CD4-positive, alpha-beta T cell (primary cell): ENCODE measurements at regions not wholly inside any gene's neighbourhood (a gene's known extent, or its start where the extent isn't known, plus 50 kb on each side); places are given as distances from the start of the nearest gene placed in this dataset.

ENCODE experiments used
- ATAC-seq: fragments of 200-7000 bp; cut with Tn5 transposase; one replicate; pipeline ENCODE4 v1.10.0; 2022; ENCODE audit warnings: mild to moderate bottlenecking; ENCODE audit not compliant: poor library complexity
- CTCF ChIA-PET: fragments of 350-600 bp; sonication (Branson Sonifier 250); formaldehyde crosslinking; loops from one replicate; lab custom pipeline; 2021; ENCODE audit warnings: antibody characterized with exemption, inconsistent platforms; lab: Charles Lee
- POLR2A ChIA-PET: fragments of 350-600 bp; sonication (Branson Sonifier 250); formaldehyde crosslinking; loops from one replicate; lab custom pipeline; 2021; ENCODE audit warnings: antibody characterized with exemption, inconsistent platforms; lab: Charles Lee
- DNase-seq, 14 experiments: peaks; one replicate each; pipeline ENCODE4 v3.0.0-alpha.2; 2013 to 2020; ENCODE audit warnings: mixed read lengths in 2 of 14
- H3K27ac ChIP-seq, 2 donors: one replicate each; pipeline versions ENCODE4 v1.5.1 to v1.7.0; 2013; ENCODE audit warnings: low read length in 2 of 2, low read depth in 1 of 2, mild to moderate bottlenecking in 1 of 2
- H3K27me3 ChIP-seq, 2 experiments: 1 replicate in 1 of 2; 2 replicates in 1 of 2; pipeline versions ENCODE4 v1.6.1 to v1.7.0; 2013; ENCODE audit warnings: low read length in 2 of 2, control low read depth in 1 of 2, mild to moderate bottlenecking in 1 of 2, moderate library complexity in 1 of 2; ENCODE audit not compliant: insufficient read depth in 2 of 2, control insufficient read depth in 1 of 2
- H3K36me3 ChIP-seq: one replicate; pipeline ENCODE4 v1.6.1; 2013; ENCODE audit warnings: low read length, control low read depth; ENCODE audit not compliant: insufficient read depth
- H3K4me1 ChIP-seq: one replicate; pipeline ENCODE4 v1.6.1; 2013; ENCODE audit warnings: low read length, control low read depth; ENCODE audit not compliant: insufficient read depth
- H3K4me3 ChIP-seq: one replicate; pipeline ENCODE4 v1.5.1; 2013; ENCODE audit warnings: mild to moderate bottlenecking, low read length, moderate library complexity
- H3K9me3 ChIP-seq, 2 experiments: 1 replicate in 1 of 2; 2 replicates in 1 of 2; pipeline versions ENCODE4 v1.6.1 to v1.7.0; 2013; ENCODE audit warnings: low read length in 2 of 2, mild to moderate bottlenecking in 2 of 2, control low read depth in 1 of 2, moderate library complexity in 1 of 2; ENCODE audit not compliant: control insufficient read depth in 1 of 2, insufficient read depth in 1 of 2
- H3K27ac Mint-ChIP-seq: one replicate; pipeline ENCODE4 v1.8.0; 2020; ENCODE audit warnings: mixed read lengths
- H3K27me3 Mint-ChIP-seq: one replicate; pipeline ENCODE4 v1.8.0; 2021; ENCODE audit warnings: mixed read lengths
- H3K36me3 Mint-ChIP-seq: one replicate; pipeline ENCODE4 v1.8.0; 2021; ENCODE audit warnings: low read depth, mixed read lengths
- H3K4me1 Mint-ChIP-seq: one replicate; pipeline ENCODE4 v1.8.0; 2021; ENCODE audit warnings: low read depth, mixed read lengths
- H3K4me3 Mint-ChIP-seq: one replicate; pipeline ENCODE4 v1.8.0; 2020; ENCODE audit warnings: mild to moderate bottlenecking, mixed read lengths
- H3K9me3 Mint-ChIP-seq: one replicate; pipeline ENCODE4 v1.8.0; 2020; ENCODE audit warnings: mixed read lengths
- intact Hi-C, 2 experiments: fragments of 100-400 bp; cut with DNase I in 1 of 2; cut with micrococcal nuclease in 1 of 2; formaldehyde crosslinking; loops; one replicate each; pipeline versions ENCODE4 v1.15.1 to v1.9.0; 2023 to 2025; cut with DNase I, micrococcal nuclease
- TF ChIP-seq, protein P1 (sequence below): fragments of 200-600 bp; IDR thresholded peaks from one replicate; pipeline ENCODE4 v1.8.0; 2022; ENCODE audit warnings: antibody characterized with exemption, mild to moderate bottlenecking

DNA sequence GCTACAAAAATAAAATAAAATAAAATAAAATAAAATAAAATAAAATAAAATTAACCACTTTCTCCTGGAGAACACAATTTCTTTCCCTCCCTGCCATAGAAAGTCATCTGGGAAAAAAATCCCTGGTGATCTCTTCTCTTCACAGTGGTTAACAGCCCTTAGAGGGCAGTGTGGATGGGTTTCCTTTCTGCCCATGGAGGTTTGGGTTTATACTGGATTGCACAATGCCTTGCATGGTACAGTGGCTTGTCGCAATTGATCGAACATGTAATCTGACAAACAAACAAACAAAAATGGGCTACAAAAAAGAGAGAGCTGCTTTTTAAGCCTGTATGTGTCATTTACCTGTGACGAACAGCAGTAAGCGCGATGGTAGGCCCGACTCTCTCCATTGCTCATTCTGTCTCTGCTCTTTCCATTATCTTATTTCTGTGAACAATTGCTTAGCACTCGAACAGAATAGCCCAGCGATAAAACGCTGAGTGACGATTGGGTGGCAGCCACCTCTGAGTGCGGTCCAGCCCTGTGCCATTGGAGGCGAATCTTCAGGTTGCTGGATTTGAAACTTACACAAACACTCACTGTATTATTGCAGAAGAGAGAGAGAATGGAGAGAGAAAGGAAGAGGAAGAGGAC, 166.1 kb downstream of the CD83 start:
- H3K27me3 ChIP-seq: no peaks in the 10 kb centered on the region
- intact Hi-C loops: no loop called here
- TF ChIP-seq, protein P1, sequence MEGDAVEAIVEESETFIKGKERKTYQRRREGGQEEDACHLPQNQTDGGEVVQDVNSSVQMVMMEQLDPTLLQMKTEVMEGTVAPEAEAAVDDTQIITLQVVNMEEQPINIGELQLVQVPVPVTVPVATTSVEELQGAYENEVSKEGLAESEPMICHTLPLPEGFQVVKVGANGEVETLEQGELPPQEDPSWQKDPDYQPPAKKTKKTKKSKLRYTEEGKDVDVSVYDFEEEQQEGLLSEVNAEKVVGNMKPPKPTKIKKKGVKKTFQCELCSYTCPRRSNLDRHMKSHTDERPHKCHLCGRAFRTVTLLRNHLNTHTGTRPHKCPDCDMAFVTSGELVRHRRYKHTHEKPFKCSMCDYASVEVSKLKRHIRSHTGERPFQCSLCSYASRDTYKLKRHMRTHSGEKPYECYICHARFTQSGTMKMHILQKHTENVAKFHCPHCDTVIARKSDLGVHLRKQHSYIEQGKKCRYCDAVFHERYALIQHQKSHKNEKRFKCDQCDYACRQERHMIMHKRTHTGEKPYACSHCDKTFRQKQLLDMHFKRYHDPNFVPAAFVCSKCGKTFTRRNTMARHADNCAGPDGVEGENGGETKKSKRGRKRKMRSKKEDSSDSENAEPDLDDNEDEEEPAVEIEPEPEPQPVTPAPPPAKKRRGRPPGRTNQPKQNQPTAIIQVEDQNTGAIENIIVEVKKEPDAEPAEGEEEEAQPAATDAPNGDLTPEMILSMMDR: no peak
- Mint-ChIP-seq H3K27ac (no peak overlapping the region), H3K4me1 (peaks cover 11% of the 10 kb centered on the region), H3K4me3 (no peak overlapping the region), H3K36me3 (no peaks in the 10 kb centered on the region), H3K27me3 (no peaks in the 10 kb centered on the region), H3K9me3 (no peaks in the 10 kb centered on the region)
- ATAC-seq (no peak), DNase-seq (no peak)
- peaks cover 0 to 6% of the 10 kb centered on the region in 2 experiments for H3K9me3 ChIP-seq
- ChIA-PET CTCF (no interaction called here), POLR2A (no interaction called here)
- H3K27ac ChIP-seq: no peak overlapping the region
- no peak overlapping the region for H3K4me3 ChIP-seq
- H3K4me1 ChIP-seq: peaks cover under 1% of the 10 kb centered on the region
- no peaks in the 10 kb centered on the region for H3K36me3 ChIP-seq

DNA sequence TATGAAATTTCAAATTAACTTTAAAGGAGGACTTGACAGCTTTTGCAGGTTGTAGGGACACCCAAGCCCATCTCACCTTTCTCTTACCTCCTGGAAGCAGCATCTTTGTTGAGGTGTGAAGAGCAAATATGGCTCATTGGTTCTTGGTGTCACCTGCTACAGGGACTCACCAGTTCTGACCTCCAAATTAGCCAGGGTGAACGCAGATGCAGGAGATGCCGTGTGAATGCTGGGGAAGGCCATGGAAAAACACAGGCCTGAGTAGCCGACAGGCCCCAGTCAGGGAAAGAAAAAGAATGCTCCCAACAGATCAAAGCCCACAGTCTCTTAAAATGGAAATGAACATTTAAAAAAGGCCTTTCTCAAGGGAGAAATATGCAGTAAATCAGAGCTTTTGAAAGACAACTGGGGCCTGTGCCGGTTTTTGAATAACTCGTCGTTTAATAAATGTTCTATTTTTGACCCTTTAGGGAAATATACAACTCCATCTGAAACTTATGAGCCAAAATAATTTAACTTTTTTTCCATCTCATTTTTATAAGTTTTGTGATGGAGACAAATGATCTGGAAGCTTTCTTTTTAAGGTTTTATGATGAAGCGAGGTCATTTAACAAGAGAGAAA, 167.5 kb downstream of the CD83 start:
- no peak overlapping the region for H3K4me3 Mint-ChIP-seq
- intact Hi-C loops: no loop called here
- H3K27me3 ChIP-seq: no peaks in the 10 kb centered on the region
- H3K27ac Mint-ChIP-seq: no peak overlapping the region
- ATAC-seq (no peak), DNase-seq (no peak)
- peaks cover 0 to 6% of the 10 kb centered on the region in 2 experiments for H3K9me3 ChIP-seq
- H3K9me3 Mint-ChIP-seq: no peaks in the 10 kb centered on the region
- no peaks in the 10 kb centered on the region for H3K27me3 Mint-ChIP-seq
- no peak overlapping the region for H3K4me3 ChIP-seq
- TF ChIP-seq, protein P1: no peak
- H3K36me3 Mint-ChIP-seq: no peaks in the 10 kb centered on the region
- H3K27ac ChIP-seq: no peak overlapping the region
- ChIA-PET POLR2A (no interaction called here), CTCF (no interaction called here)
- H3K4me1 ChIP-seq: no peaks in the 10 kb centered on the region
- H3K36me3 ChIP-seq: no peaks in the 10 kb centered on the region
- peaks cover 12% of the 10 kb centered on the region for H3K4me1 Mint-ChIP-seq

DNA sequence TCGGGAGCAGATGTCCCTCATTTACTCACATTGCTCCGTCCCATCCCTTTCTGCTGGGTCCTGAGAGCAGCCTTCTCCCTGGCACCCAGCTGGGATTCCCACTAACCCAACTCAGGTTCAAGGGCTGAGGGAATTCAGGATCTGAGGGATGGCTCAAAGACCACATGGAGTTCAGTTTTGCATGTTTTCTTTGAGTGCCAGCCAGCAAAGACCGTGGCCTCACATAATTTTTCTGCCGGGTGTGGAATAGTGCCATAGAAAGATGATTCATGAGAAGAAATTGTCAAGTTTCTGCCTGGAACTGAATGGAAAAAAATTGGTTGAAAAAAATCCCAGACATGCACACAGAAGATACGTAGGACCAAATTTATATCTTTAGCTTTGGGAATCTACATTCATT, 168.6 kb downstream of the CD83 start:
- no peak for ATAC-seq
- no peak for DNase-seq
- CTCF ChIA-PET: no interaction called here
- H3K4me1 ChIP-seq: no peaks in the 10 kb centered on the region
- Mint-ChIP-seq H3K9me3 (no peaks in the 10 kb centered on the region), H3K4me1 (peaks cover 20% of the 10 kb centered on the region), H3K27me3 (no peaks in the 10 kb centered on the region), H3K36me3 (no peaks in the 10 kb centered on the region), H3K4me3 (no peak overlapping the region), H3K27ac (no peak overlapping the region)
- no peaks in the 10 kb centered on the region for H3K9me3 ChIP-seq
- H3K27ac ChIP-seq: no peak overlapping the region
- no peaks in the 10 kb centered on the region for H3K36me3 ChIP-seq
- H3K4me3 ChIP-seq: no peak overlapping the region
- POLR2A ChIA-PET: no interaction called here
- TF ChIP-seq, protein P1: no peak
- intact Hi-C loops: no loop called here
- H3K27me3 ChIP-seq: no peaks in the 10 kb centered on the region
